ENCODE measurements at regions not wholly inside any gene's neighbourhood (a gene's known extent, or its start where the extent isn't known, plus 50 kb on each side); places are given as distances from the start of the nearest gene placed in this dataset.
"Not testable (repeated sequence)": the region's sequence is repeated elsewhere in the genome, so short reads cannot be mapped to it uniquely, and the experiment has no call there.

- Histone ChIP-seq H3K36me3 (no peaks in the 10 kb centered on the region), H3K27ac (no peak overlapping the region), H3K4me3 (no peak overlapping the region), H3K27me3 (no peaks in the 10 kb centered on the region), H3K4me1 (peaks cover 0 to 12% (median 5%) of the 10 kb centered on the region in 4 donors), H3K9me3 (no peaks in the 10 kb centered on the region)
- TF ChIP-seq POLR2A (IDR thresholded peaks at IDR 0.05) (no peak), POLR2AphosphoS5 (IDR thresholded peaks at IDR 0.05) (no peak), EP300 (IDR thresholded peaks at IDR 0.05) (no peak), CTCF (IDR thresholded peaks at IDR 0.05) (no peak)
- intact Hi-C loops (cut with DNase I): no loop called here
- WGBS, 2 donors: 62 to 65% methylated on average over 6 of the region's 6 CpGs
- no peak for DNase-seq
These were observed 180.3 kb upstream of the E2F8 start for GRCh38 chr11:19420868-19421533.

GRCh38 chr11:19419808-19420207 is 179.1 kb upstream of the E2F8 start:
- H3K27ac ChIP-seq: peak overlapping the region in 2 of 4 donors; percentile 25 to 49
- no peaks in the 10 kb centered on the region for H3K27me3 ChIP-seq
- intact Hi-C loops (cut with DNase I): no loop called here
- 67 to 80% methylated on average over 7 of the region's 7 CpGs for WGBS, 2 donors
- DNase-seq: no peak
- no peaks in the 10 kb centered on the region for H3K9me3 ChIP-seq
- no peak for TF ChIP-seq EP300 (IDR thresholded peaks at IDR 0.05)
- TF ChIP-seq CTCF (IDR thresholded peaks at IDR 0.05): no peak
- TF ChIP-seq POLR2A (IDR thresholded peaks at IDR 0.05): no peak
- no peak for TF ChIP-seq POLR2AphosphoS5 (IDR thresholded peaks at IDR 0.05)
- H3K4me3 ChIP-seq: no peak overlapping the region
- H3K36me3 ChIP-seq: no peaks in the 10 kb centered on the region
- H3K4me1 ChIP-seq: peaks cover 0 to 12% (median 5%) of the 10 kb centered on the region in 4 donors

- no peak overlapping the region for H3K4me3 ChIP-seq
- H3K9me3 ChIP-seq: no peaks in the 10 kb centered on the region
- 37 to 49% methylated on average over 8 of the region's 8 CpGs for WGBS, 2 donors
- no peaks in the 10 kb centered on the region for H3K36me3 ChIP-seq
- no peak for TF ChIP-seq EP300 (IDR thresholded peaks at IDR 0.05)
- no peak for TF ChIP-seq CTCF (IDR thresholded peaks at IDR 0.05)
- TF ChIP-seq POLR2AphosphoS5 (IDR thresholded peaks at IDR 0.05): no peak
- no peak for TF ChIP-seq POLR2A (IDR thresholded peaks at IDR 0.05)
- H3K27me3 ChIP-seq: no peaks in the 10 kb centered on the region
- intact Hi-C loops (cut with DNase I): no loop called here
- H3K4me1 ChIP-seq: peaks cover 0 to 12% (median 5%) of the 10 kb centered on the region in 4 donors
- no peak for DNase-seq
- peak overlapping the region in 2 of 4 donors; percentile 25 to 49 for H3K27ac ChIP-seq
These were observed 178.4 kb upstream of the E2F8 start for GRCh38 chr11:19419021-19419750.

- Histone ChIP-seq H3K4me1 (peaks cover 0 to 12% (median 5%) of the 10 kb centered on the region in 4 donors), H3K27me3 (no peaks in the 10 kb centered on the region), H3K4me3 (no peak overlapping the region), H3K9me3 (no peaks in the 10 kb centered on the region), H3K36me3 (no peaks in the 10 kb centered on the region), H3K27ac (no peak overlapping the region)
- no peak for DNase-seq
- 86 to 89% methylated on average over 2 of the region's 2 CpGs for WGBS, 2 donors
- TF ChIP-seq POLR2A (IDR thresholded peaks at IDR 0.05): no peak
- TF ChIP-seq EP300 (IDR thresholded peaks at IDR 0.05): no peak
- TF ChIP-seq POLR2AphosphoS5 (IDR thresholded peaks at IDR 0.05): no peak
- no peak for TF ChIP-seq CTCF (IDR thresholded peaks at IDR 0.05)
- intact Hi-C loops (cut with DNase I): no loop called here
These were observed 177.5 kb upstream of the E2F8 start for GRCh38 chr11:19418221-19418620.

GRCh38 chr11:19412070-19412469 is 171.3 kb upstream of the E2F8 start:
- H3K27me3 ChIP-seq; H3K27ac ChIP-seq; H3K36me3 ChIP-seq; H3K9me3 ChIP-seq; H3K4me1 ChIP-seq; H3K4me3 ChIP-seq; intact Hi-C loops (cut with DNase I); DNase-seq: not testable (repeated sequence)
- WGBS, 2 donors: 5 to 8% methylated on average over 3 of the region's 3 CpGs
